SK-N-SH (cell line): ENCODE measurements at regions not wholly inside any gene's neighbourhood (a gene's known extent, or its start where the extent isn't known, plus 50 kb on each side); places are given as distances from the start of the nearest gene placed in this dataset.
"Not testable (repeated sequence)": the region's sequence is repeated elsewhere in the genome, so short reads cannot be mapped to it uniquely, and the experiment has no call there.

Experiments used
- CTCF ChIA-PET: fragments of 300-600, 350-600 bp; formaldehyde crosslinking; extraction: SDS; loops from one replicate; lab custom pipeline; 2021; lab: Yijun Ruan, JAX
- POLR2A ChIA-PET: fragments of 350-600 bp; sonication (Branson Sonifier 250); formaldehyde crosslinking; extraction: SDS; loops from one replicate; lab custom pipeline; 2020; ENCODE audit warnings: antibody characterized with exemption, inconsistent platforms; lab: Yijun Ruan, JAX
- DNase-seq: peaks from one replicate; pipeline ENCODE4 v3.0.0; 2012
- H2AFZ ChIP-seq: fragments of 200-600 bp; sonication (generic); 2 replicates; pipeline ENCODE4 v1.8.1; 2016; ENCODE audit warnings: antibody characterized with exemption, mild to moderate bottlenecking, low read depth
- H3F3A ChIP-seq: fragments of 200-600 bp; sonication (generic); replicated peaks from 2 replicates; pipeline ENCODE3; 2016; ENCODE audit warnings: antibody characterized with exemption, mild to moderate bottlenecking; ENCODE audit not compliant: insufficient read depth
- H3K27ac ChIP-seq, 2 experiments: fragments of 200-500 bp in 1 of 2; fragments of 200-600 bp in 1 of 2; sonication (Bioruptor generic) in 1 of 2; sonication (generic), shearing (Covaris generic) in 1 of 2; 2 replicates each; pipeline versions ENCODE4 v1.5.1 to v1.6.1; 2014 to 2016; ENCODE audit warnings: low read depth in 2 of 2, inconsistent platforms in 1 of 2, low read length in 1 of 2, mild to moderate bottlenecking in 1 of 2, mixed read lengths in 1 of 2
- H3K27me3 ChIP-seq: fragments of 200-600 bp; sonication (generic), shearing (Covaris generic); 2 replicates; pipeline ENCODE4 v1.6.1; 2016; ENCODE audit warnings: mixed run types; ENCODE audit not compliant: insufficient read depth
- H3K36me3 ChIP-seq, 2 experiments: fragments of 200-500 bp in 1 of 2; fragments of 200-600 bp in 1 of 2; sonication (Bioruptor generic) in 1 of 2; sonication (generic) in 1 of 2; replicated peaks in 1 of 2; 2 replicates each; pipeline versions ENCODE3 to v1.5.1; 2014 to 2016; ENCODE audit warnings: low read length in 1 of 2, mild to moderate bottlenecking in 1 of 2; ENCODE audit not compliant: insufficient read depth in 2 of 2, control insufficient read depth in 1 of 2
- H3K4me1 ChIP-seq, 2 experiments: fragments of 200-500 bp in 1 of 2; fragments of 200-600 bp in 1 of 2; sonication (Bioruptor generic) in 1 of 2; sonication (generic), shearing (Covaris generic) in 1 of 2; 2 replicates each; pipeline versions ENCODE4 v1.5.1 to v1.6.1; 2014 to 2016; ENCODE audit warnings: low read depth in 1 of 2, low read length in 1 of 2, mixed run types in 1 of 2; ENCODE audit not compliant: insufficient read depth in 2 of 2, control insufficient read depth in 1 of 2
- H3K4me2 ChIP-seq: fragments of 200-600 bp; sonication (generic), shearing (Covaris generic); 2 replicates; pipeline ENCODE4 v1.6.1; 2017; ENCODE audit warnings: mixed run types
- H3K4me3 ChIP-seq, 2 experiments: fragments of 200-500 bp in 1 of 2; fragments of 200-600 bp in 1 of 2; sonication (Bioruptor generic) in 1 of 2; sonication (generic), shearing (Covaris generic) in 1 of 2; 2 replicates each; pipeline versions ENCODE4 v1.5.1 to v1.8.1; 2014 to 2016; ENCODE audit warnings: low read depth in 2 of 2, inconsistent platforms in 1 of 2, low read length in 1 of 2, mild to moderate bottlenecking in 1 of 2, mixed read lengths in 1 of 2, moderate library complexity in 1 of 2
- H3K79me2 ChIP-seq: fragments of 200-600 bp; sonication (generic); 2 replicates; pipeline ENCODE4 v1.8.1; 2017; ENCODE audit warnings: mild to moderate bottlenecking; ENCODE audit not compliant: insufficient read depth
- H3K9ac ChIP-seq: fragments of 200-600 bp; sonication (generic); 2 replicates; pipeline ENCODE4 v1.6.1; 2017; ENCODE audit warnings: mixed run types
- H3K9me2 ChIP-seq: fragments of 200-600 bp; sonication (generic); 2 replicates; pipeline ENCODE4 v1.6.1; 2017; ENCODE audit warnings: mixed run types
- H3K9me3 ChIP-seq: fragments of 200-600 bp; sonication (generic); 2 replicates; pipeline ENCODE4 v1.6.1; 2017; ENCODE audit warnings: mixed run types, mild to moderate bottlenecking, moderate library complexity
- H4K20me1 ChIP-seq: fragments of 200-600 bp; sonication (generic); 2 replicates; pipeline ENCODE4 v1.6.1; 2017; ENCODE audit warnings: mild to moderate bottlenecking, mixed run types; ENCODE audit not compliant: insufficient read depth
- CHD2 ChIP-seq: fragments of 150-350 bp; IDR thresholded peaks from 2 replicates; pipeline ENCODE4 v1.6.1; 2018; ENCODE audit warnings: low read length; ENCODE audit not compliant: partially characterized antibody
- ELF1 ChIP-seq: IDR thresholded peaks from 2 replicates; pipeline ENCODE4 v1.4.0; 2012
- EZH2phosphoT487 ChIP-seq: fragments of 200-600 bp; sonication (generic); IDR thresholded peaks from 2 replicates; pipeline ENCODE4 v1.6.1; 2017; ENCODE audit warnings: low read depth, mixed run types, mild to moderate bottlenecking, antibody characterized with exemption, moderate library complexity, borderline replicate concordance
- FOXJ3 ChIP-seq: sonication (generic); formaldehyde crosslinking; IDR thresholded peaks from 2 replicates; pipeline ENCODE4 v1.5.1; 2020; ENCODE audit warnings: mild to moderate bottlenecking, missing genetic modification reagents
- GATA2 ChIP-seq: sonication (generic); formaldehyde crosslinking; IDR thresholded peaks from 2 replicates; pipeline ENCODE4 v1.5.0; 2020; ENCODE audit warnings: mild to moderate bottlenecking, missing genetic modification reagents
- MEF2A ChIP-seq: IDR thresholded peaks from 2 replicates; pipeline ENCODE4 v1.4.0; 2012; ENCODE audit warnings: low read depth, borderline replicate concordance
- MXI1 ChIP-seq: IDR thresholded peaks from 2 replicates; pipeline ENCODE4 v1.6.1; 2012; ENCODE audit warnings: mild to moderate bottlenecking, low read depth, low read length, improper control_type of control experiment
- RAD21 ChIP-seq: IDR thresholded peaks from 2 replicates; pipeline ENCODE4 v1.6.1; 2012; ENCODE audit warnings: mild to moderate bottlenecking, low read length
- TAF1 ChIP-seq: IDR thresholded peaks from 2 replicates; pipeline ENCODE4 v1.6.1; 2012; ENCODE audit warnings: low read depth, mild to moderate bottlenecking, low read length, moderate library complexity, borderline replicate concordance
- WGBS: methylation state at CpG from one replicate; pipeline ENCODE4 v1.1.6; 2017; ENCODE audit warnings: low lambda C conversion rate; 5-methylcytosine and 5-hydroxymethylcytosine counted together
- TF ChIP-seq, protein P1 (sequence below): fragments of 150-350 bp; IDR thresholded peaks from 2 replicates; pipeline ENCODE4 v1.6.1; 2016; ENCODE audit warnings: mild to moderate bottlenecking, low read depth, low read length
- TF ChIP-seq, protein P2 (sequence below): IDR thresholded peaks from 2 replicates; pipeline ENCODE4 v1.4.0; 2012; ENCODE audit warnings: low read depth, borderline replicate concordance
- TF ChIP-seq, protein P3 (sequence below): fragments of 150-350 bp; IDR thresholded peaks from 2 replicates; pipeline ENCODE4 v1.6.1; 2017; ENCODE audit warnings: antibody characterized with exemption, low read length, low read depth, borderline replicate concordance

DNA sequence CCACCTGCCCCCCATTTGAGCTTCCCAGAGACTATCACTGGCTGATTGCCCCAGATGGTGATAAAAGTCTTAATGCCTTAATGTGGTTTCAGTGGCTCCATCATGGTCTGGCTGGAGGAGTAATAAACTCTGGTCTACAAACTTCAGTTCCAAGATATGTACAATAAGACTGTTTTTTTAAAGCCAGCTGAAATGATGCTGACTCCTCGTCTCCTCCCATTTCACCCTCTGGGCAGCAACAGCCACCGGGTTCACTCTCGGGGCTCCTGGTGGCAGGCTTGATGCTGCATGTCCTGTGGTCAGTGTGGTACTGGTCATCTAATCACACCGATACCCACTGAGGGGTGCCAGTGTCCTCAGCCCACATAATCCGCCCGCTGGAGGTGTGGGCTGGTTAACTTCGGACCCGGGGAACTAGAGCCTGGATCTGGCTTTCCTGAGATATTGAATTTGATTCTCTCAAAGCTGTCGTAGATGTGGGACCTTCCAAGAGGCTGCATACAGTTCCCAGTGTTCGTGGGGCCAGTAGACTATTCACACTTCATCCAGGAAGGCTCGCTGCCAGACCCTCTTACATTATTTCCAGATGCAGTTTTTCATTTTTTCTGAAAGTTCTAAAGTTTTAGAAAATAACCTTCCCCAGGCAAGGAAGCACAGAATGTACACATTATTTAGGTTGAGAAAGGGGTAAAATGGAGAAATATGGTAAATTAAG lies 95.3 kb downstream of the GALR1 start (continued):
- no peak for TF ChIP-seq CHD2

DNA sequence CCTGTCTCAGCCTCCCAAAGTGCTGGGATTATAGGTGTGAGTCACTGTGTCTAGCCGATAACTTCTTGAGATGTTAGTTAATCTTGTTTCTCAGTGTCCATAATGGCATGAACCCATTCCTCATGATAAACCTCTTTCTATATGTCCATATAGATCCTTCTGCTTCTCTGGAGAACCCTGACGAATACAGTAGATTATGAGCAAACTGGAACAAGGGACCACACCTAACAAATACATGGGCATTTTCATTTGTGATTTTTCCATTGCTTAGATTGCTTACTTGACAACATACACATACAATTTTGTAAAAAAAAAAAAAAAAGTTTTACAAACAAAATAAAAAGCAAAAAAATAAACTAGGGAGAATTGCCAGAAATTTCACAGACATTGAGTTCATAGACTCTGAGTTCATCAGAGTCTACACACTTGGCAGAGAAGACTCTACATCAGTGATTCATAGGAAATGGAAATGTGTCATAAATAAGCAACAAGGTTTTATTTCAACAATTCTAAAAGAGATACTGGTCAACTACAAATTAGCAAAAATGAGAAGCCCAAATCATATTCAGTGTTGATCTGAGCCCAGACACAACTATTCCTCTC lies 96.7 kb downstream of the GALR1 start:
- no peaks in the 10 kb centered on the region for H3F3A ChIP-seq
- H3K79me2 ChIP-seq = no peaks in the 10 kb centered on the region
- WGBS = 29% methylated on average over 2 of the region's 2 CpGs
- no peak overlapping the region for H3K4me3 ChIP-seq
- no peak overlapping the region for H2AFZ ChIP-seq
- no peak overlapping the region for H3K9ac ChIP-seq
- H3K36me3 ChIP-seq = no peaks in the 10 kb centered on the region
- H3K9me3 ChIP-seq = no peaks in the 10 kb centered on the region
- POLR2A ChIA-PET = no interaction called here
- H3K4me2 ChIP-seq = no peak overlapping the region
- H3K27ac ChIP-seq = no peak overlapping the region
- no peaks in the 10 kb centered on the region for H3K27me3 ChIP-seq
- peaks cover 0 to 2% of the 10 kb centered on the region in 2 experiments; a peak in 1 of 4 replicates for H3K4me1 ChIP-seq
- TF ChIP-seq ELF1 (no peak), GATA2 (CRISPR knock-in tag) (no peak), MXI1 (no peak), EZH2phosphoT487 (no peak), MEF2A (no peak), CHD2 (no peak), TAF1 (no peak), FOXJ3 (CRISPR knock-in tag) (no peak), RAD21 (no peak)
- TF ChIP-seq, protein P1, sequence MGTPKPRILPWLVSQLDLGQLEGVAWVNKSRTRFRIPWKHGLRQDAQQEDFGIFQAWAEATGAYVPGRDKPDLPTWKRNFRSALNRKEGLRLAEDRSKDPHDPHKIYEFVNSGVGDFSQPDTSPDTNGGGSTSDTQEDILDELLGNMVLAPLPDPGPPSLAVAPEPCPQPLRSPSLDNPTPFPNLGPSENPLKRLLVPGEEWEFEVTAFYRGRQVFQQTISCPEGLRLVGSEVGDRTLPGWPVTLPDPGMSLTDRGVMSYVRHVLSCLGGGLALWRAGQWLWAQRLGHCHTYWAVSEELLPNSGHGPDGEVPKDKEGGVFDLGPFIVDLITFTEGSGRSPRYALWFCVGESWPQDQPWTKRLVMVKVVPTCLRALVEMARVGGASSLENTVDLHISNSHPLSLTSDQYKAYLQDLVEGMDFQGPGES = no peak
- TF ChIP-seq, protein P2, sequence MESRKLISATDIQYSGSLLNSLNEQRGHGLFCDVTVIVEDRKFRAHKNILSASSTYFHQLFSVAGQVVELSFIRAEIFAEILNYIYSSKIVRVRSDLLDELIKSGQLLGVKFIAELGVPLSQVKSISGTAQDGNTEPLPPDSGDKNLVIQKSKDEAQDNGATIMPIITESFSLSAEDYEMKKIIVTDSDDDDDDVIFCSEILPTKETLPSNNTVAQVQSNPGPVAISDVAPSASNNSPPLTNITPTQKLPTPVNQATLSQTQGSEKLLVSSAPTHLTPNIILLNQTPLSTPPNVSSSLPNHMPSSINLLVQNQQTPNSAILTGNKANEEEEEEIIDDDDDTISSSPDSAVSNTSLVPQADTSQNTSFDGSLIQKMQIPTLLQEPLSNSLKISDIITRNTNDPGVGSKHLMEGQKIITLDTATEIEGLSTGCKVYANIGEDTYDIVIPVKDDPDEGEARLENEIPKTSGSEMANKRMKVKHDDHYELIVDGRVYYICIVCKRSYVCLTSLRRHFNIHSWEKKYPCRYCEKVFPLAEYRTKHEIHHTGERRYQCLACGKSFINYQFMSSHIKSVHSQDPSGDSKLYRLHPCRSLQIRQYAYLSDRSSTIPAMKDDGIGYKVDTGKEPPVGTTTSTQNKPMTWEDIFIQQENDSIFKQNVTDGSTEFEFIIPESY = no peak
- TF ChIP-seq, protein P3, sequence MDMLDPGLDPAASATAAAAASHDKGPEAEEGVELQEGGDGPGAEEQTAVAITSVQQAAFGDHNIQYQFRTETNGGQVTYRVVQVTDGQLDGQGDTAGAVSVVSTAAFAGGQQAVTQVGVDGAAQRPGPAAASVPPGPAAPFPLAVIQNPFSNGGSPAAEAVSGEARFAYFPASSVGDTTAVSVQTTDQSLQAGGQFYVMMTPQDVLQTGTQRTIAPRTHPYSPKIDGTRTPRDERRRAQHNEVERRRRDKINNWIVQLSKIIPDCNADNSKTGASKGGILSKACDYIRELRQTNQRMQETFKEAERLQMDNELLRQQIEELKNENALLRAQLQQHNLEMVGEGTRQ = no peak
- no peaks in the 10 kb centered on the region for H3K9me2 ChIP-seq
- H4K20me1 ChIP-seq = no peaks in the 10 kb centered on the region
- DNase-seq = no peak
- CTCF ChIA-PET = no interaction called here

DNA sequence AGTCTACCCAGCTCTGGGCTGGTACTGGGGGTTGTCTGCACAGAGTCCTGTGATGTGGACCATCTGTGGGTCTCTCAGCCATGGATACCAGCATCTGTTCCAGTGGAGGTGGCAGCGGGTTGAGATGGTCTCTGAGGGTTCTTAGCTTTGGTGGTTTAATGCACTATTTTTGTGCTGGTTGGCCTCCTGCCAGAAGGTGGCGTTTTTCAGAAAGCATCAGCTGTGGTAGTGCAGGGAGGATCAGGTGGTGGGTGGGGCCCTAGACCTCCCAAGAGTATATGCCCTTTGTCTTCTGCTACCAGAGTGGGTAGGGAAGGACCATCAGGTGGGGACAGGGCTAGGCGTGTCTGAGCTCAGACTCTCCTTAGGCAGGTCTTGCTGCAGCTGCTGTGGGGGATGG lies 103.7 kb downstream of the GALR1 start:
- H3K9me2 ChIP-seq, H3K79me2 ChIP-seq, POLR2A ChIA-PET, H3K9me3 ChIP-seq, H3K36me3 ChIP-seq, H3K27ac ChIP-seq, H3K4me1 ChIP-seq, H3K9ac ChIP-seq, CTCF ChIA-PET, H3K4me3 ChIP-seq, H3K4me2 ChIP-seq, DNase-seq, H3F3A ChIP-seq, H4K20me1 ChIP-seq, H2AFZ ChIP-seq, H3K27me3 ChIP-seq: not testable (repeated sequence)
- WGBS = no CpG with 5 or more reads among the region's 3 CpGs
